Tibial nerve (tissue), 4 donors: ENCODE measurements at regions not wholly inside any gene's neighbourhood (a gene's known extent, or its start where the extent isn't known, plus 50 kb on each side); places are given as distances from the start of the nearest gene placed in this dataset.
"Not testable (repeated sequence)": the region's sequence is repeated elsewhere in the genome, so short reads cannot be mapped to it uniquely, and the experiment has no call there.

Source experiments
- DNase-seq, 2 donors: peaks; one replicate each; pipeline ENCODE4 v3.0.0-alpha.2; 2019; ENCODE audit warnings: low spot score in 2 of 2
- H3K27ac ChIP-seq, 4 donors: fragments of 200-600 bp; sonication (generic) in 3 of 4; one replicate each; pipeline ENCODE4 v1.5.1; 2017 to 2019; ENCODE audit warnings: mild to moderate bottlenecking in 1 of 4
- H3K27me3 ChIP-seq, 2 donors: fragments of 200-600 bp; sonication (generic) in 1 of 2; one replicate each; pipeline versions ENCODE4 v1.5.1 to v1.6.0; 2017 to 2019
- H3K36me3 ChIP-seq, 3 donors: fragments of 200-600 bp; sonication (generic); one replicate each; pipeline ENCODE4 v1.5.1; 2018 to 2019
- H3K4me1 ChIP-seq, 4 donors: fragments of 200-600 bp; sonication (generic) in 3 of 4; one replicate each; pipeline ENCODE4 v1.5.1; 2017 to 2019
- H3K4me3 ChIP-seq, 4 donors: fragments of 200-600 bp; sonication (generic) in 3 of 4; one replicate each; pipeline ENCODE4 v1.5.1; 2017 to 2019; ENCODE audit warnings: mild to moderate bottlenecking in 1 of 4, moderate library complexity in 1 of 4
- H3K9me3 ChIP-seq, 4 donors: fragments of 200-600 bp; sonication (generic) in 3 of 4; one replicate each; pipeline ENCODE4 v1.5.1; 2017 to 2019
- CTCF ChIP-seq, 5 experiments: fragments of 200-600 bp in 3 of 5; fragments of 450-650 bp in 2 of 5; sonication (generic) in 3 of 5; IDR thresholded peaks; one replicate each; pipeline ENCODE4 v1.5.1; 2016 to 2019; ENCODE audit warnings: antibody characterized with exemption in 5 of 5, mild to moderate bottlenecking in 3 of 5, moderate library complexity in 2 of 5
- EP300 ChIP-seq, 2 donors: sonication (generic); formaldehyde crosslinking; IDR thresholded peaks; one replicate each; pipeline ENCODE4 v1.6.1; 2017; ENCODE audit warnings: antibody characterized with exemption in 2 of 2, mild to moderate bottlenecking in 1 of 2
- POLR2A ChIP-seq, 2 donors: fragments of 450-650 bp; IDR thresholded peaks; one replicate each; pipeline ENCODE4 v1.6.1; 2017; ENCODE audit warnings: antibody characterized with exemption in 2 of 2, mild to moderate bottlenecking in 2 of 2, moderate library complexity in 2 of 2
- WGBS, 2 donors: methylation state at CpG; one replicate each; pipeline ENCODE4 v1.1.5; 2018; 5-methylcytosine and 5-hydroxymethylcytosine counted together

- TF ChIP-seq EP300 (IDR thresholded peaks at IDR 0.05) (no peak), POLR2A (IDR thresholded peaks at IDR 0.05) (no peak), CTCF (IDR thresholded peaks at IDR 0.05) (no peak)
- Histone ChIP-seq H3K27ac (no peak overlapping the region), H3K36me3 (no peaks in the 10 kb centered on the region), H3K4me3 (no peak overlapping the region), H3K4me1 (no peaks in the 10 kb centered on the region), H3K27me3 (no peaks in the 10 kb centered on the region), H3K9me3 (peaks cover 0 to 79% (median 0%) of the 10 kb centered on the region in 4 donors)
- DNase-seq = no peak
- WGBS, 2 donors = 92 to 94% methylated on average over 28 to 40 of the region's 50 CpGs
Observed at GRCh38 chr20:30484009-30484748, 773.3 kb upstream of the DEFB115 start.

- no peak overlapping the region for H3K27ac ChIP-seq
- 94 to 96% methylated on average over 17 of the region's 17 CpGs for WGBS, 2 donors
- H3K4me1 ChIP-seq = no peaks in the 10 kb centered on the region
- no peaks in the 10 kb centered on the region for H3K36me3 ChIP-seq
- H3K4me3 ChIP-seq = no peak overlapping the region
- no peak for DNase-seq
- no peaks in the 10 kb centered on the region for H3K27me3 ChIP-seq
- no peak for TF ChIP-seq POLR2A (IDR thresholded peaks at IDR 0.05)
- no peak for TF ChIP-seq CTCF (IDR thresholded peaks at IDR 0.05)
- TF ChIP-seq EP300 (IDR thresholded peaks at IDR 0.05) = no peak
- peaks cover 0 to 79% (median 0%) of the 10 kb centered on the region in 4 donors for H3K9me3 ChIP-seq
Observed at GRCh38 chr20:30484749-30485070, 772.8 kb upstream of the DEFB115 start.

- Histone ChIP-seq H3K36me3 (no peaks in the 10 kb centered on the region), H3K4me1 (no peaks in the 10 kb centered on the region), H3K4me3 (no peak overlapping the region), H3K27me3 (no peaks in the 10 kb centered on the region), H3K9me3 (peaks cover 0 to 85% (median 0%) of the 10 kb centered on the region in 4 donors), H3K27ac (no peak overlapping the region)
- no peak for DNase-seq
- WGBS, 2 donors = 93 to 95% methylated on average over 31 to 37 of the region's 50 CpGs
- no peak for TF ChIP-seq POLR2A (IDR thresholded peaks at IDR 0.05)
- no peak for TF ChIP-seq EP300 (IDR thresholded peaks at IDR 0.05)
- no peak for TF ChIP-seq CTCF (IDR thresholded peaks at IDR 0.05)
Observed at GRCh38 chr20:30485331-30486102, 771.9 kb upstream of the DEFB115 start.

- no peaks in the 10 kb centered on the region for H3K4me1 ChIP-seq
- no peak overlapping the region for H3K27ac ChIP-seq
- no peaks in the 10 kb centered on the region for H3K36me3 ChIP-seq
- no peaks in the 10 kb centered on the region for H3K27me3 ChIP-seq
- TF ChIP-seq CTCF (IDR thresholded peaks at IDR 0.05) (no peak), EP300 (IDR thresholded peaks at IDR 0.05) (no peak), POLR2A (IDR thresholded peaks at IDR 0.05) (no peak)
- H3K9me3 ChIP-seq = peaks cover 0 to 80% (median 0%) of the 10 kb centered on the region in 4 donors
- H3K4me3 ChIP-seq = no peak overlapping the region
- 92% methylated on average over 14 of the region's 14 CpGs for WGBS, 2 donors
- no peak for DNase-seq
Observed at GRCh38 chr20:30486103-30486478, 771.4 kb upstream of the DEFB115 start.

- H3K27ac ChIP-seq, H3K36me3 ChIP-seq, DNase-seq, H3K4me1 ChIP-seq, H3K4me3 ChIP-seq, H3K27me3 ChIP-seq: not testable (repeated sequence)
- H3K9me3 ChIP-seq = peaks cover 0 to 73% (median 0%) of the 10 kb centered on the region in 4 donors
- 88 to 90% methylated on average over 18 of the region's 18 CpGs for WGBS, 2 donors
Observed at GRCh38 chr20:30487461-30487860, 770.0 kb upstream of the DEFB115 start.
